ACC112 (cell line): ENCODE measurements at regions not wholly inside any gene's neighbourhood (a gene's known extent, or its start where the extent isn't known, plus 50 kb on each side); places are given as distances from the start of the nearest gene placed in this dataset.

Experiments used
- H2AFZ ChIP-seq: fragments of 200-600 bp; sonication (generic); one replicate; pipeline ENCODE4 v1.6.0; 2017; ENCODE audit warnings: antibody characterized with exemption, low read length; ENCODE audit not compliant: unreplicated experiment
- H3K27ac ChIP-seq: fragments of 200-600 bp; sonication (generic); 2 replicates; pipeline ENCODE4 v1.5.1; 2014; ENCODE audit warnings: low read depth, mild to moderate bottlenecking, antibody characterized with exemption, low read length, moderate library complexity
- H3K27me3 ChIP-seq: fragments of 200-600 bp; sonication (generic); 2 replicates; pipeline ENCODE4 v1.6.1; 2014; ENCODE audit warnings: mild to moderate bottlenecking, antibody characterized with exemption, low read length, moderate library complexity, mixed read lengths; ENCODE audit not compliant: insufficient read depth
- H3K36me3 ChIP-seq: fragments of 200-600 bp; sonication (generic); 2 replicates; pipeline ENCODE4 v1.6.1; 2016; ENCODE audit warnings: mild to moderate bottlenecking, antibody characterized with exemption, low read length, moderate library complexity, mixed read lengths; ENCODE audit not compliant: insufficient read depth
- H3K4me1 ChIP-seq: fragments of 200-600 bp; sonication (generic); one replicate; pipeline ENCODE4 v1.6.1; 2016; ENCODE audit warnings: low read length, mixed read lengths; ENCODE audit not compliant: insufficient read depth, unreplicated experiment, control insufficient read depth
- H3K4me3 ChIP-seq: fragments of 200-600 bp; sonication (generic); 2 replicates; pipeline ENCODE4 v1.5.1; 2014; ENCODE audit warnings: mild to moderate bottlenecking, low read depth, low read length
- H3K79me2 ChIP-seq: fragments of 200-600 bp; sonication (generic); one replicate; pipeline ENCODE4 v1.6.0; 2016; ENCODE audit warnings: low read length; ENCODE audit not compliant: control insufficient read depth, unreplicated experiment, insufficient read depth

GRCh38 chr6:23174781-23175361, 605.5 kb downstream of the HDGFL1 start:
- Histone ChIP-seq H2AFZ (peak overlapping the region; percentile 96), H3K27me3 (no peaks in the 10 kb centered on the region), H3K36me3 (no peaks in the 10 kb centered on the region), H3K27ac (peak overlapping the region; percentile 99), H3K4me1 (peaks cover 29% of the 10 kb centered on the region), H3K79me2 (no peaks in the 10 kb centered on the region), H3K4me3 (peak overlapping the region; percentile 55)

GRCh38 chr6:23175391-23175790, 606.0 kb downstream of the HDGFL1 start:
- H3K27ac ChIP-seq = peak overlapping the region; percentile 99
- no peaks in the 10 kb centered on the region for H3K27me3 ChIP-seq
- H3K4me1 ChIP-seq = peaks cover 29% of the 10 kb centered on the region
- peak overlapping the region; percentile 35; the same call in 1 of the 2 replicates for H3K4me3 ChIP-seq
- H2AFZ ChIP-seq = peak overlapping the region; percentile 8
- no peaks in the 10 kb centered on the region for H3K79me2 ChIP-seq
- no peaks in the 10 kb centered on the region for H3K36me3 ChIP-seq

GRCh38 chr6:23176471-23176870, 607.1 kb downstream of the HDGFL1 start:
- Histone ChIP-seq H3K4me3 (no peak overlapping the region), H3K4me1 (peaks cover 29% of the 10 kb centered on the region), H3K79me2 (no peaks in the 10 kb centered on the region), H2AFZ (no peak overlapping the region), H3K27ac (0 out of 2 replicates have a peak overlapping the region, but pooled peaks have one; percentile 99), H3K27me3 (no peaks in the 10 kb centered on the region), H3K36me3 (no peaks in the 10 kb centered on the region)

DNA sequence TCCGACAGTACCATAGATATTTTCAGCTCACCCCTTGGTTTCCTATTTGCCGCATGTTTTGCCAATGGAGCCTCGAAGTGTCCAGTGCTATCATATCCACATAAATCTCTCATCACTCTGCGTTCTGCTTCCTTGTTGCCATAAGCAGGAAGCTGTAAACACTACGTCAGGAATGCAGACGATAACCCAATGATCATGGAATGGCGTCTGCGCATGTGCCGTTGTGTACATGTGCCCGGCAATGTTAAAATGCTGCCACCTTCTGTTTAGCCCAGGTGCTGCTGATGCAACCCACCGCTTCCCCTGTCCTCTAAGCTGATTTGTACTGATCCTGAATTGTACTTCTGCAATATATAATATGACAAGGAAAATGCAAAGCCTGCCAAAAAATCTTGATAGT, 607.5 kb downstream of the HDGFL1 start:
- H3K27ac ChIP-seq = no peak overlapping the region
- H3K36me3 ChIP-seq = no peaks in the 10 kb centered on the region
- no peaks in the 10 kb centered on the region for H3K27me3 ChIP-seq
- H2AFZ ChIP-seq = no peak overlapping the region
- no peaks in the 10 kb centered on the region for H3K79me2 ChIP-seq
- peaks cover 29% of the 10 kb centered on the region for H3K4me1 ChIP-seq
- no peak overlapping the region for H3K4me3 ChIP-seq

DNA sequence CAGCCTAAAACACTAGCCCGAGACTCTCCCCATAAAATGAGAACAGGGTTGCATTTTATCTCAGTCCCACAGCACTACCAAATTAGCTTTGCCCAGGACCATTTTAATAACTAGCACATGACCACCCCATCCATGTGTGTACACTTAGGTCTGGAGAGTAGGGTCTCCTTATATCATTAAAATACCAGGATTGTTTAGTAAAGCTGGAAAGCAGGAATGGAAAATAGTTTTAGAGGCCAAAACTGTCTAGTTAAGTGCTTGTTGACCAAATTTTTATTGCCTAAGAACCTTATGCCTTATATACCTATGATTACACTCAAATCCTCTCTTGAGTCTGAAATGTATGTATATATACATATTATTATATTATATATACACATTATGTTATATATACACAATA, 608.4 kb downstream of the HDGFL1 start:
- Histone ChIP-seq H3K36me3 (no peaks in the 10 kb centered on the region), H3K27ac (no peak overlapping the region), H2AFZ (no peak overlapping the region), H3K4me1 (peaks cover 29% of the 10 kb centered on the region), H3K27me3 (no peaks in the 10 kb centered on the region), H3K4me3 (no peak overlapping the region), H3K79me2 (no peaks in the 10 kb centered on the region)

GRCh38 chr6:23179994-23180393, 610.6 kb downstream of the HDGFL1 start:
- Histone ChIP-seq H2AFZ (no peak overlapping the region), H3K36me3 (no peaks in the 10 kb centered on the region), H3K27me3 (no peaks in the 10 kb centered on the region), H3K27ac (no peak overlapping the region), H3K4me1 (peaks cover 10% of the 10 kb centered on the region), H3K4me3 (no peak overlapping the region), H3K79me2 (no peaks in the 10 kb centered on the region)

DNA sequence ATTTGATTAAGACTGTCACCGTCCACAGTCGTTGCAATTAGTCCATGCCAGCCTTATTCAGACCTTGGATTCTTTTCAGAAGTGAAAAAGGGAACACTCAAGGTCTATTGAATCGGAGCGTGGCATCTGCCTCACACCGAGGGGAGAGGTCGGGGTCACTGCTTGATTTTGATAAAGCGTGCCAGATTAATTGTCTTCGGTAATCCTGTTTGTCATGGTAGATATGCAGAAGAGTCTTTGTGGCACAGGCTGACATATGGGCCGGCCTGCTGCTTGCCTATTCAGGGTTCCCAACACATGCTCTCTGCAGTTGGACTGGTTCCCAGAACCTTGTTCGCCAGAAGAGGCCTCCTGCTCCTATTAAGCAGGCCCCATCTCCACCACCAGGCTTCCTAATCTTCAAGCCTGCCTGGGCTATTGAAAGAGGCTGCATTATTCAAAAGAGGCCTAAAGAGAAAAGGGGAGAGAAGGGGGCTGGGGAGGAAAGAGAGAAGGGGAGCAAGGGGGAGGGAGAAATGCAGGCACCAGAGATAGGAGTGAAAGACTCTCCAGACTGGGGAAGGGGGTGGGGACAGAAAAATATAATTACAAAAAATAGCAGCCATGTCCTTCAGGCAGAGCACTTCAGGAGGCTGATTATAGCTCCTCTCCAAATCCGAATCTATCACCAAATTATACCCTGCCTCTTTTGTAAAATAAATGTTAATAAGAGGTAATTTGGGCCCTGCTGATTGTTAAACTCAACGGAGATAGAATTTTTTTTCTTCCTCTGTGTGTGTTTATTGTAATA, 611.3 kb downstream of the HDGFL1 start:
- H3K36me3 ChIP-seq = no peaks in the 10 kb centered on the region
- no peak overlapping the region for H3K27ac ChIP-seq
- H2AFZ ChIP-seq = peak overlapping the region; percentile 14
- H3K4me1 ChIP-seq = peaks cover 5% of the 10 kb centered on the region
- no peaks in the 10 kb centered on the region for H3K27me3 ChIP-seq
- no peaks in the 10 kb centered on the region for H3K79me2 ChIP-seq
- H3K4me3 ChIP-seq = no peak overlapping the region

DNA sequence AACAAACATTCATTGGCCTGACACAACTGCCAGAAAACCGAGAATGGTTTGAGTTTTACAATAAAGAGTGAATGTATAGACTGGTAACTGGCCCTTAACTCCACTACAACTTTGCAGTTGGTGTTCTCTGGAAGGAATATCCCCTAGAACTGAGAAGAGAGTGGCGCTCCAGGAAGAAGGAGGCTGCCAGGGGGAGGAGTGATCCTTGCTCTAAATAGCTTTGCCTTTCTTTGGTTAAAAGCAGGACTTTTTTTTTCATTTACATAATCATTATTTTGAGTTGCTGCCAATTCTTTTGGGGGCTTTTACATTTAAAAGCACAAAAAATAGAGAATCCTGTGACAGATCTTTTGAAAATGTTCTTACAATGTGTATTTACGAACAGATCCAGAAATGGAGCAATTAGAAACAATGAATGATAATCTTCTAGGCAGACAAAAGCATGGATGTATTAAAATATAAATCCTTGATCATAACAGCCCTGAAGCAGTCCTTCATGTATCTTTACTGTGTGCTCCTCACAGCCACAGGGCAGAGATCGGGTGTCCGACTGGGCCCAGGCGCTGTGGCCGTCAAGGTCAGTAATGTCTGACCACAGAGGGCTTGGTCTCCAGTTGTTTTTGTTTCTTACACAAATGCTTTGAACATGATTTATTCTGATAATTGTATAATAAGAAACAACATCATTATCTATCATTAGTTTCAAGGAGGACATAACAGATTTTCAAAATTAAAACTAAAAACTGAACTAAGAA, 612.2 kb downstream of the HDGFL1 start:
- Histone ChIP-seq H3K4me1 (no peaks in the 10 kb centered on the region), H3K36me3 (no peaks in the 10 kb centered on the region), H3K4me3 (no peak overlapping the region), H2AFZ (no peak overlapping the region), H3K27me3 (no peaks in the 10 kb centered on the region), H3K27ac (no peak overlapping the region), H3K79me2 (no peaks in the 10 kb centered on the region)

DNA sequence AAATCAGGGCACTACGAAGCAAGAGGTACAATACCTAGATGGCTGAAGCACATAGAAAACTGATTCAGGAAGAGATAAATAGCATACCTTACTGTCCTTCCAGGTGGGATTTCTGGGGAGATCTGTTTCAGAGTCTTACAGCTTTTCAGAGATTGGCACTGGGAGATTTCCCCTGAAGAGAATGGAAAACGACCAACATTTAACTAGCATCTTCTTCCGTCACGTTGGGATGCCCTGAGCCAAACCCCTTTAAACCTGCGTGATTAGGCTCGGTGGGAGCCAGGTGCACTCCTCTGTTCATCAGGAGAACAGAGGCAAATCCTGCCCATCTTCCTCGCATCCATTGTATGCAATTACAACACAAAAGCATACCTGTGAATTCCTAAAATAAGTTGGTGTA, 614.5 kb downstream of the HDGFL1 start:
- no peak overlapping the region for H3K4me3 ChIP-seq
- H2AFZ ChIP-seq = no peak overlapping the region
- no peaks in the 10 kb centered on the region for H3K4me1 ChIP-seq
- no peak overlapping the region for H3K27ac ChIP-seq
- no peaks in the 10 kb centered on the region for H3K79me2 ChIP-seq
- no peaks in the 10 kb centered on the region for H3K36me3 ChIP-seq
- no peaks in the 10 kb centered on the region for H3K27me3 ChIP-seq

DNA sequence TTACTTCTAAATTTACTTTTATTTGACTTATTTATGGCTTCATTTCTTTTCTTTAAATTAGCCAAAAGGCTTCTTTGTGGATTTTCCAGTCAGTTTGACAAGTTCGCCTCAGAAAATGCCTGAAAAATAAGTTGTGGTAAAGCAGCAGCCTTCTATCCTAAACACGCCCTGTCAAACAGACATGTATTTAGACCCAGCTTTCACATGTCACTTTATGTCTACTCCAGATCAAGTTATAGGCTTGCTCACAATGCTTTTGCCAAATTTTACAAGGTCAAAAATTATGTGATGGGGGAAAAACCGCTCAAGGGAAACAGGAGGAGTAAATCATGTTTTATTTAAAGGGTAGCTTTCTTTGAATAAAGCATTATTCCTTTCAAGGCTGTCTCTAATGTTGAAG, 615.0 kb downstream of the HDGFL1 start:
- H3K27ac ChIP-seq = no peak overlapping the region
- H3K79me2 ChIP-seq = no peaks in the 10 kb centered on the region
- no peaks in the 10 kb centered on the region for H3K4me1 ChIP-seq
- no peak overlapping the region for H2AFZ ChIP-seq
- H3K27me3 ChIP-seq = no peaks in the 10 kb centered on the region
- H3K36me3 ChIP-seq = no peaks in the 10 kb centered on the region
- H3K4me3 ChIP-seq = no peak overlapping the region
